ENCODE measurements at regions not wholly inside any gene's neighbourhood (a gene's known extent, or its start where the extent isn't known, plus 50 kb on each side); places are given as distances from the start of the nearest gene placed in this dataset.
"Not testable (repeated sequence)": the region's sequence is repeated elsewhere in the genome, so short reads cannot be mapped to it uniquely, and the experiment has no call there.

GRCh38 chr6:81889377-81890053, 137.0 kb upstream of the TENT5A start:
- Histone ChIP-seq H3K9me3 (no peaks in the 10 kb centered on the region), H3K36me3 (no peaks in the 10 kb centered on the region), H3K27ac (no peak overlapping the region), H3K4me1 (peaks cover 4% of the 10 kb centered on the region), H3K4me3 (no peak overlapping the region), H3K27me3 (no peaks in the 10 kb centered on the region)
- 68% methylated on average over 6 of the region's 6 CpGs for WGBS
- DNase-seq (ENCODE audit: low spot score in 2 of 2): no peak
- TF ChIP-seq POLR2AphosphoS5 (IDR thresholded peaks at IDR 0.05): no peak
- TF ChIP-seq POLR2A (IDR thresholded peaks at IDR 0.05): no peak
- TF ChIP-seq EP300 (IDR thresholded peaks at IDR 0.05): no peak

GRCh38 chr6:81886909-81887308, 134.4 kb upstream of the TENT5A start:
- H3K27me3 ChIP-seq; H3K36me3 ChIP-seq; H3K4me1 ChIP-seq; H3K9me3 ChIP-seq; DNase-seq (ENCODE audit: low spot score in 2 of 2); H3K4me3 ChIP-seq; H3K27ac ChIP-seq: not testable (repeated sequence)
- WGBS: 97% methylated on average over 1 of the region's 1 CpG

DNA sequence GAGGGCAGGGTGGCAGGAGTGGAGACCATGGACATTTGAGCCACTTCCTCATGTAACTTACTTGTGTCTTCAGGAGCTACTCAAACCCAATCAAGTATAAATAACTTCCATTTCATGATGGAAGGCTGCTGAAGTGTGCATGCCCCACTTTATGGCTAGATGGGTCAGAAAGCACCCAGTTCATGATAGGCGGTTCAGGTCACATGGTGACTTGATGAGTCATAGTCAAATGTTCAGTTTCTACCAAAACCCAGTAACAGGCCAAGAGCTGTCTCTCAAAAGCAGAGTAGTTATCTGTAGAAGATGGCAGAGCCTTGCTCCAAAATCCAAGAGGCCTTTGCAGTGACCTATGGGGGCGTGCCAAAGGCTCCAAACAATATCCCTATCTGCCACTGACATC, 133.7 kb upstream of the TENT5A start:
- TF ChIP-seq, protein P1, sequence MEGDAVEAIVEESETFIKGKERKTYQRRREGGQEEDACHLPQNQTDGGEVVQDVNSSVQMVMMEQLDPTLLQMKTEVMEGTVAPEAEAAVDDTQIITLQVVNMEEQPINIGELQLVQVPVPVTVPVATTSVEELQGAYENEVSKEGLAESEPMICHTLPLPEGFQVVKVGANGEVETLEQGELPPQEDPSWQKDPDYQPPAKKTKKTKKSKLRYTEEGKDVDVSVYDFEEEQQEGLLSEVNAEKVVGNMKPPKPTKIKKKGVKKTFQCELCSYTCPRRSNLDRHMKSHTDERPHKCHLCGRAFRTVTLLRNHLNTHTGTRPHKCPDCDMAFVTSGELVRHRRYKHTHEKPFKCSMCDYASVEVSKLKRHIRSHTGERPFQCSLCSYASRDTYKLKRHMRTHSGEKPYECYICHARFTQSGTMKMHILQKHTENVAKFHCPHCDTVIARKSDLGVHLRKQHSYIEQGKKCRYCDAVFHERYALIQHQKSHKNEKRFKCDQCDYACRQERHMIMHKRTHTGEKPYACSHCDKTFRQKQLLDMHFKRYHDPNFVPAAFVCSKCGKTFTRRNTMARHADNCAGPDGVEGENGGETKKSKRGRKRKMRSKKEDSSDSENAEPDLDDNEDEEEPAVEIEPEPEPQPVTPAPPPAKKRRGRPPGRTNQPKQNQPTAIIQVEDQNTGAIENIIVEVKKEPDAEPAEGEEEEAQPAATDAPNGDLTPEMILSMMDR (IDR thresholded peaks at IDR 0.05): no peak
- no peak for TF ChIP-seq EP300 (IDR thresholded peaks at IDR 0.05)
- no peak for TF ChIP-seq POLR2A (IDR thresholded peaks at IDR 0.05)
- no peak for TF ChIP-seq POLR2AphosphoS5 (IDR thresholded peaks at IDR 0.05)
- Histone ChIP-seq H3K9me3 (no peaks in the 10 kb centered on the region), H3K4me3 (no peak overlapping the region), H3K36me3 (no peaks in the 10 kb centered on the region), H3K27me3 (no peaks in the 10 kb centered on the region), H3K27ac (no peak overlapping the region), H3K4me1 (no peaks in the 10 kb centered on the region)
- WGBS: 89% methylated on average over 2 of the region's 2 CpGs
- DNase-seq (ENCODE audit: low spot score in 2 of 2): no peak

DNA sequence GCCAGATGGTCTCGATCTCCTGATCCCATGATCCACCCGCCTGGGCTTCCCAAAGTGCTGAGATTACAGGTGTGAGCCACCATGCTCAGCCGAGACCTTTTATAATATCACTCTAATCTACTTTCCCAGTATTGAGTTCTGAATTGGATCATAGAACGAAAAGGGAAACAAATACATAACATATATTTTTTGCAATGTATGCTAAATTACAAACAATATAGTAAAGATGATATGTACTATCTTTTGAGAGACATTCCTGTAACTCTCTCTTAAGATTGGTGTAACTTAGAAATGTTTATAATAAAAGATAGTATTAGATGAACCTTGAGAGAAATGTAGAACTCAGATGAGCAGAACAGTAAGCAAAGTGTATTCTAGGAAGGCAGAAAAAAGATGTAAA, 129.2 kb upstream of the TENT5A start:
- 91% methylated on average over 4 of the region's 4 CpGs for WGBS
- Histone ChIP-seq H3K4me1 (no peaks in the 10 kb centered on the region), H3K36me3 (no peaks in the 10 kb centered on the region), H3K27me3 (no peaks in the 10 kb centered on the region), H3K4me3 (no peak overlapping the region), H3K9me3 (no peaks in the 10 kb centered on the region), H3K27ac (no peak overlapping the region)
- no peak for TF ChIP-seq POLR2A (IDR thresholded peaks at IDR 0.05)
- TF ChIP-seq, protein P1 (IDR thresholded peaks at IDR 0.05): no peak
- no peak for TF ChIP-seq EP300 (IDR thresholded peaks at IDR 0.05)
- TF ChIP-seq POLR2AphosphoS5 (IDR thresholded peaks at IDR 0.05): no peak
- DNase-seq (ENCODE audit: low spot score in 2 of 2): no peak

- H3K4me1 ChIP-seq: no peaks in the 10 kb centered on the region
- TF ChIP-seq, protein P1 (IDR thresholded peaks at IDR 0.05): no peak
- TF ChIP-seq POLR2AphosphoS5 (IDR thresholded peaks at IDR 0.05) (no peak), EP300 (IDR thresholded peaks at IDR 0.05) (no peak), POLR2A (IDR thresholded peaks at IDR 0.05) (no peak)
- no peak overlapping the region for H3K27ac ChIP-seq
- peaks cover 4% of the 10 kb centered on the region for H3K9me3 ChIP-seq
- no peaks in the 10 kb centered on the region for H3K27me3 ChIP-seq
- DNase-seq (ENCODE audit: low spot score in 2 of 2): no peak
- no peaks in the 10 kb centered on the region for H3K36me3 ChIP-seq
- no peak overlapping the region for H3K4me3 ChIP-seq
Observed at GRCh38 chr6:81878479-81878878, 126.0 kb upstream of the TENT5A start.

GRCh38 chr6:81876971-81877370, 124.5 kb upstream of the TENT5A start:
- H3K27ac ChIP-seq: no peak overlapping the region

More at GRCh38 chr6:81876971-81877370, 124.5 kb upstream of the TENT5A start:
- Histone ChIP-seq H3K4me1 (no peaks in the 10 kb centered on the region), H3K9me3 (peaks cover 4% of the 10 kb centered on the region), H3K4me3 (no peak overlapping the region), H3K27me3 (no peaks in the 10 kb centered on the region), H3K36me3 (no peaks in the 10 kb centered on the region)
- no peak for DNase-seq (ENCODE audit: low spot score in 2 of 2)
- 56% methylated on average over 1 of the region's 1 CpG for WGBS
- no peak for TF ChIP-seq POLR2A (IDR thresholded peaks at IDR 0.05)
- TF ChIP-seq POLR2AphosphoS5 (IDR thresholded peaks at IDR 0.05): no peak
